ENCODE measurements at regions not wholly inside any gene's neighbourhood (a gene's known extent, or its start where the extent isn't known, plus 50 kb on each side); places are given as distances from the start of the nearest gene placed in this dataset.

GRCh38 chr1:106910798-106911197 is 145.7 kb upstream of the PRMT6 start:
- TF ChIP-seq GPBP1L1 (CRISPR knock-in tag; IDR thresholded peaks at IDR 0.05) (no peak), ZNF577 (CRISPR knock-in tag; IDR thresholded peaks at IDR 0.05; ENCODE audit: borderline replicate concordance, low read depth) (no peak), SMC3 (IDR thresholded peaks at IDR 0.05; ENCODE audit: low read length) (no peak), NR2F1 (CRISPR knock-in tag; IDR thresholded peaks at IDR 0.05) (no peak), ZBTB34 (CRISPR knock-in tag; IDR thresholded peaks at IDR 0.05) (no peak), NKX3-1 (CRISPR knock-in tag; IDR thresholded peaks at IDR 0.05) (no peak), CTCF (CRISPR knock-in tag; IDR thresholded peaks at IDR 0.05) (no peak), ZNF343 (CRISPR knock-in tag; IDR thresholded peaks at IDR 0.05) (no peak), ZNF713 (CRISPR knock-in tag; IDR thresholded peaks at IDR 0.05) (no peak), ZNF292 (CRISPR knock-in tag; IDR thresholded peaks at IDR 0.05; ENCODE audit: borderline replicate concordance, low read depth) (no peak), EP300 (IDR thresholded peaks at IDR 0.05; ENCODE audit: low read depth in 2 of 2, low read length in 2 of 2) (no peak), EP300 (CRISPR knock-in tag; IDR thresholded peaks at IDR 0.05; ENCODE audit: borderline replicate concordance) (no peak), ZNF639 (CRISPR knock-in tag; conservative IDR thresholded peaks at IDR 0.05) (no peak), KAT8 (CRISPR knock-in tag; IDR thresholded peaks at IDR 0.05) (no peak)
